ENCODE measurements at regions not wholly inside any gene's neighbourhood (a gene's known extent, or its start where the extent isn't known, plus 50 kb on each side); places are given as distances from the start of the nearest gene placed in this dataset.
"Not testable (repeated sequence)": the region's sequence is repeated elsewhere in the genome, so short reads cannot be mapped to it uniquely, and the experiment has no call there.

GRCh38 chr9:113705306-113705927 lies 170.7 kb upstream of the ZNF618 start:
- no peak for DNase-seq (ENCODE audit: low read depth)

DNA sequence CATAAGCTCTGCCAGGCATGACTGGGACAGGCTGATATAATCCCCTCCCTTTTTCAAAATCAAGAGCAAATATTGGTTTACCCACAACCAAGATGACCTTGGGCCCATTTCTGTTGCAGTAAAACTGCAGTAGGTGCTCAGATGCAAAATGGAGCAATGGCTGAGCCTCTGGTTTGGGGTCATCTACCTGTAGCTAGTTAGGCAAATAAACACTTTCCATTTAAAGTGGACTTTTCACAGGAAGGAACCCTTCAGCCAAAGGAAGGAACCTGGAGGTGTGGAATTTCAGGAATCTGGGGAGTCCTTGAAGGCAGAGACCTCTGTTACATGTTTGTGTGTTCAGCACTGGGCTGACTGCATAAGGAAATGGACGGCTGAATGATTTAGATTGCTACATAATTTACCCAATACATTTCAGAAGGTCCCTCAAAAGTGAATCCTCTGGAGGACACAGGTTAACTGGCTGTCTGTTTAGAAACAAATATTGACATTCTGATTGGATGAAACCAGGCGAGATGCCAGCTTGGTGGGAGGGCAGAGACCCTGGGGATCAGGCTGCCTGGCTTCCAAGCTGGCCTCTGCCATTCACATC lies 170.1 kb upstream of the ZNF618 start:
- DNase-seq (ENCODE audit: low read depth) = no peak

GRCh38 chr9:113707953-113708695 lies 168.0 kb upstream of the ZNF618 start:
- DNase-seq (ENCODE audit: low read depth) = no peak

GRCh38 chr9:113708821-113709713 lies 167.0 kb upstream of the ZNF618 start:
- DNase-seq (ENCODE audit: low read depth) = no peak

DNA sequence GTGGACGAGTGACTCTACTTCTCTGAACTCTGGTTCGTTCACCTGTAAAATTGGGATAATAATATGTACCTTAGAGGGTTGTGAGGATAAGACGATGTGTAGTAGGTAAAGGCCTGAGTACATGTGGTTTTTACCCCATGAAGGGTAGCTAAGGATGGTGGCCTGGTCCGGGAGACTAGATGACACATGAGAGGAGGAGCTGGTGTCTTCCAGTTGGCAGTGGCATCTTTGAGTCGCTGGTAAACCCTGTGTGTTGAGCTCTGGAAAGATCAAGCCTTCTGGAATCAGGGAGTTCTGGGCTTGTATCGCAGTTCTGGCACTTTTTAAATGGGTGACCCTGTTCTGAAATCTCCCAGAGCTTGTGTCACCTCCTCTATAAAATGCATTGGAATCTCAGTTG lies 166.4 kb upstream of the ZNF618 start:
- DNase-seq (ENCODE audit: low read depth) = no peak

DNA sequence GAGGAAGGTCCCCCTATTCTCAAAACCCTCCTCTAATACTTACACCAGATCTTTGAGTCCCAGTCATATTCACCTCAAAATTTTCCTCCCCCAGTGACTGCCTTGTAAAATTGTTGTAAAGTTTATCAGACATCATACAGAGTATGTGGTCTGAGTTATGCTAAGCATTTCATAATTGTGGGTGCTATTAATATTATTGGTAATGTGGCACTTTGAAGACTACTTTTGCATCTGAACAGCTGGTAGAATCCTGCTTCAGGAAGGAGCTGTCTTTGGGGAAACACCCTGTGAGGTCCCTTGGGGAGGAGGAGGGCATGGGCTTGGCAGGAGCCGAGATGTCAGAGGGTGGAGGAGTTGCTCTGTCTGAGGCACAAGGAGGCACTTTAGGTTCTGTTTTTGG lies 164.9 kb upstream of the ZNF618 start:
- DNase-seq (ENCODE audit: low read depth) = no peak

DNA sequence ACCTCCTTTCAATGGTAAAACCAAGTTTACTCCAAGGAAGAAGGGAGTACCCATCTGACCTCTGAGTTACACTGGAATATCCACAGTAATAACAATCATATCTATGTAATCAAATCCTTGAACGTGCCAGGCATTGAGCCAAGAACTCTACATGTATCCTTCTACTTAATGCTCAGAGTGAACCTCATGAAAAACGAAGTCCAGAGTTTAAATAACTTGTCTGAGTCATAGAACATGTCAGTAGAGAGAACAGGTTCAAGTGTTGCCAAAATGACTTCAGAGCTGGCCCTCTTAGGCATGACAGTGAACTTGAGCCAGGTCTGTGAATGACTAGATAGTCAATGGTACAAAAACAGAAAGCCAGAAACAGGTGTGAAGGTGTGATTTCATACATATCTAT lies 164.1 kb upstream of the ZNF618 start:
- DNase-seq (ENCODE audit: low read depth) = peak; percentile 15

DNA sequence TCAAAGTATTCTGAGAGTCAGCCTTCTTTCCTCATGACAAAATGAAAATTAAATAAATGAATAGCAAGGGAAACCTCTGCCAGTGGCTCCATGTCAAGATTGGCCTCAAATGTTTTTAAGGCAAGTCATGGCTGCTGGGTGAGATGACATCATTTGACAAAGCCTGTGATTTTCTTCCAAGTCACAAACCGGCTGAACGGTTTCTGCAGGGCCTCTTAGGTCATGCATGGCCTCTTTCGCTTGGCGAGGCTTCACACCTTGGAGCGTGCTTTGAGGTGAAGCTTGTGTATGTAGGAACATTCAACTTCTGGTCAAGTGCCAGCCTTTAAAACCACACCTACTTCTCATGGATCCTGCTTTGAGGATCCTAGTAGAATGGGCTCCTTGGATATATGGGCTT lies 161.0 kb upstream of the ZNF618 start:
- no peak for DNase-seq (ENCODE audit: low read depth)

- no peak for DNase-seq (ENCODE audit: low read depth)
Measured at GRCh38 chr9:113719919-113720318, 156.2 kb upstream of the ZNF618 start.

DNA sequence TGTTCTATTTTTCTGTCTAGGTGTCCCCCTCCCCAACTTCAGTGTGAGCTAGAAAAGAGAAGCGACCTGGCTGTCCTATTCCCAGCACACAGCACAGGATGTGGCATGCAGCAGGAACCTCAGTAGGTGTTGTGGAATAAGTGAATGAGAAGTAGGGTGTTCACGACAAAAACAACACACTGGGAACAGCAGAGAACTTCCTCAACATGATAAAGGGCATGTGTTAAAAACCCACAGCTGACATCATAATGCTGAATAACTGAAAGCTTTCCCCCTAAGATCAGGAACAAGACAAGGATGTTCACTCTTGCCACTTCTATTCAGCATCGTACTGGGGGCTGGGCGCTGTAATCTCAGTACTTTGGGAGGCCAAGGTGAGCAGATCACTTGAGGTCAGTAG lies 155.6 kb upstream of the ZNF618 start:
- no peak for DNase-seq (ENCODE audit: low read depth)

DNA sequence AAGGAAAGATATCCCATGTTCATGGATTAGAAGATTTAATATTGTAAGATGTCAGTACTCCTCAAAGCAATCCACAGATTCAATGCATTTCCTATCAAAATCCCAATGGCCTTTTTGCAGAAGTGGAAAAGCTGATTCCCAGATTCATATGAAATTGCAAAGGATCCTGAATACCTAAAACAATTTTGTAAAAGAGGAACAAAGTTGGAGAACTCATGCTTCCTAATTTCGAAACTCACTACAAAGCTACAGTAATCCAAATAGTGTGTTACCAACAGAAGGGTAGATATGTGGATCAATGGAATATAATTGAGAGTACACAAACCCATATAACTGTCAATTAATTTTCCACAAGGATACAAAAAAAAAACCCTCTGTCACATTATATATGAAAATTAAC lies 154.3 kb upstream of the ZNF618 start:
- no peak for DNase-seq (ENCODE audit: low read depth)

- DNase-seq (ENCODE audit: low read depth) = no peak
Measured at GRCh38 chr9:113724202-113724601, 151.9 kb upstream of the ZNF618 start.

- DNase-seq (ENCODE audit: low read depth) = no peak
Measured at GRCh38 chr9:113728989-113729388, 147.1 kb upstream of the ZNF618 start.

- no peak for DNase-seq (ENCODE audit: low read depth)
Measured at GRCh38 chr9:113734826-113735225, 141.3 kb upstream of the ZNF618 start.

DNA sequence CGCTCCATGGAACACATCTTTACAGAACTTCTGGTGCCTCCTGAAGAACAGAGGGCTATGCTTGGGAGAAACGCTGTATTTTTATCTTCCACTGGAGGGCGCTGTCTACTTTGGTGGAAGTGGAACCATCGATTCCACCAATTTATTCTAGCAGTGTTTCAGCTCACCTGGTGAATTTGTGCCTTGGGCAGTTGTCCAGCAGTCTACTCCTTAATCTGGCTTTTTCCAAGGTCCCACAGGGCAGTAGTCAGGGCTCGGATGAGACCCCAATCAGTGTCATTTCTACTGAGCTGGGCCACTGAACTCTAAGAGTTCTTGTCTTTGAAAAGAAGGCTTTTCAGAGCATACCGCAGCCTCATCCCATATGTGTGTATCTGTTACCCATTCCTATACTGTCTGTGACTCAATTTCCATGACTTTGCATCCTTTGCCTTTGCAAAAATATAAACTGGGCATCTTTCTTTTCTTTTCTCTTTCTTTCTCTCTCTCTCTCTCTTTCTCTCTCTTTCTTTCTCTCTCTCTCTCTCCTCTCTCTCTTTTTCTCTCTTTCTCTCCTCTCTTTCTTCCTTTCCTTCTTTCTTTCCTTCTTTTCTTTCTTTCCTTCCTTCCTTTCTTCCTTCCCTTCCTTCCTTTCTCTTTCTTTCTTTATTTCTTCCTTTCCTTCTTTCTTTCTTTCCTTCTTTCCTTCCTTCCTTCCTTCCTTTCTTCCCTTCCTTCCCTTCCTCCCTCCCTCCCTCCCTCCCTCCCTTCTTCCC lies 138.4 kb upstream of the ZNF618 start:
- DNase-seq (ENCODE audit: low read depth) = no peak

DNA sequence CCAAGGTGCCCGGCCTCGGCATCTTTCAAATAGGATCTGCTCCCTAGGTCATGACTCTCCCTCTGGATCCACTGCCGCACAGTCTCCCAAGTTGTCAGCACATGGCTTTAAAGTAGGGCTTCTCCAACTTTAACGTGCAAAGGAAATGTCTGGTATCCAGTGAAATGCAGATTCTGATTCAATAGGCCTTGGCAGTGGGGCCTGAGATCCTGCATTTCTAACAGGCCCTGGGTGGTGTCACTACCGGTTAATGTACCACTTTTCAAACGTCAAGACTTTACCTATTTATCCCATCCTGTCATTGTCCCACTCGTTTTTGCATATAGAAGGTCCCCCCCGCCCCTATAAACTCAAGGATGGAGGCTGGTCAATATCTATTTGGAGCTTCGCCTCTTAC lies 137.6 kb upstream of the ZNF618 start:
- no peak for DNase-seq (ENCODE audit: low read depth)

GRCh38 chr9:113738893-113739604 lies 137.1 kb upstream of the ZNF618 start:
- DNase-seq (ENCODE audit: low read depth) = no peak

DNA sequence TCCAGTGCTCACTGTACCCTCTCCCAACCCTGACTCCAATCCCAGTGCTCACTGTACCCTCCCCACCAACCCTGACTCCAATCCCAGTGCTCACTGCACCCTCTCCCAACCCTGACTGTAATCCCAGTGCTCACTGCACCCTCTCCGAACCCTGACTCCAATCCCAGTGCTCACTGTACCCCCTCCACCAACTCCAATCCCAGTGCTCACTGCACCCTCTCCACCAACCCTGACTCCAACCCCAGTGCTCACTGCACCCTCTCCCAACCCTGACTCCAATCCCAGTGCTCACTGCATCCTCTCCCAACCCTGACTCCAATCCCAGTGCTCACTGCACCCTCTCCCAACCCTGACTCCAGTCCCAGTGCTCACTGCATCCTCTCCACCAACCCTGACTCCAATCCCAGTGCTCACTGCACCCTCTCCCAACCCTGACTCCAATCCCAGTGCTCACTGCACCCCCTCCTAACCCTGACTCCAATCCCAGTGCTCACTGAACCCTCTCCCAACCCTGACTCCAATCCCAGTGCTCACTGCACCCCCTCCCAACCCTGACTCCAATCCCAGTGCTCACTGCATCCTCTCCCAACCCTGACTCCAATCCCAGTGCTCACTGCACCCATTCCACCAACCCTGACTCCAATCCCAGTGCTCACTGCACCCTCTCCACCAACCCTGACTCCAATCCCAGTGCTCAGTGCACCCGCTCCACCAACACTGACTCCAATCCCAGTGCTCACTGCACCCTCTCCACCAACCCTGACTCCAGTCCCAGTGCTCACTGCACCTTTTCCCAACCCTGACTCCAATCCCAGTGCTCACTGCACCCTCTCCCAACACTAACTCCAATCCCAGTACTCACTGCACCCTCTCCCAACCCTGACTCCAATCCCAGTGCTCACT lies 136.3 kb upstream of the ZNF618 start:
- DNase-seq (ENCODE audit: low read depth) = not testable (repeated sequence)

DNA sequence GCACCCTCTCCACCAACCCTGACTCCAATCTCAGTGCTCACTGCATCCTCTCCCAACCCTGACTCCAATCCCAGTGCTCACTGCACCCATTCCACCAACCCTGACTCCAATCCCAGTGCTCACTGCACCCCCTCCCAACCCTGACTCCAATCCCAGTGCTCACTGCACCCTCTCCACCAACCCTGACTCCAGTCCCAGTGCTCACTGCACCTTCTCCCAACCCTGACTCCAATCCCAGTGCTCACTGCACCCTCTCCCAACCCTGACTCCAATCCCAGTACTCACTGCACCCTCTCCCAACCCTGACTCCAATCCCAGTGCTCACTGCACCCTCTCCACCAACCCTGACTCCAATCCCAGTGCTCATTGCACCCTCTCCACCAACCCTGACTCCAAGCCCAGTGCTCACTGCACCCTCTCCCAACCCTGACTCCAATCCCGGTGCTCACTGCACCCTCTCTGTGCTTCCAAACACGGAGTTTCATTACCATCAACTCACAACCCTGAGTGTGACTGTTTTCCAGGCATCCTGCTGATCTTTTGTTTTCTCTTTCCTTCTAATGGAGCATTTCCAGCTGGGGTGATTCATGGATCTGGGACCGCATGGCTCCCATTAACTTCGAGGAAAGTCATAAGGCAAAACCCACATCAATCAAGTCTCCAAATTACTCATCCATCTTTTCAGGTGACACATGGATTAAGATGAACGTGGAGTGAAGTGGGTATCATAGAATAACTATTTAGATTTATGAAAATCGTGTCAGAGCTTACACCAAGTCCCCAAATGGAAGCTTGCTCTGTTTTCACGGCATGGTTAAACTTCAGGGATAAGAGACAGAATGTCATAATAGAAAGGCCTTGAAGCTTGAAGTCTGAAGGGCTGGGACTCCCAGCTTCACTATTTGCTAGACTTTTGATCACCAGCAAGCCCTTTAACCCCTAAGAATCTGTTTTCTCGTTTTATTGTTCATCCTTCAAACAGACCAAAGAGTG lies 135.3 kb upstream of the ZNF618 start:
- DNase-seq (ENCODE audit: low read depth) = peak; percentile 11

Measured in HS-27A (cell line).